H1 (cell line): ENCODE measurements at regions not wholly inside any gene's neighbourhood (a gene's known extent, or its start where the extent isn't known, plus 50 kb on each side); places are given as distances from the start of the nearest gene placed in this dataset.

ENCODE experiments used
- BRCA1 ChIP-seq: IDR thresholded peaks from 2 replicates; pipeline ENCODE4 v1.6.1; 2012; ENCODE audit warnings: low read depth, low read length, improper control_type of control experiment
- CTCF ChIP-seq, 3 experiments: IDR thresholded peaks; 1 replicate in 2 of 3; 2 replicates in 1 of 3; pipeline versions ENCODE4 v1.5.1 to v1.6.1; 2011; ENCODE audit warnings: low read length in 3 of 3, mild to moderate bottlenecking in 3 of 3, inconsistent platforms in 2 of 3, low read depth in 1 of 3, moderate library complexity in 1 of 3; ENCODE audit not compliant: insufficient read depth in 1 of 3; ENCODE audit errors: control extremely low read depth in 1 of 3
- SAP30 ChIP-seq: fragments of 300-600 bp; sonication (generic); IDR thresholded peaks from 2 replicates; pipeline ENCODE4 v1.7.1; 2012; ENCODE audit warnings: low read length, moderate library complexity, mild to moderate bottlenecking, inconsistent platforms; ENCODE audit not compliant: insufficient read depth, insufficient replicate concordance
- TCF12 ChIP-seq: IDR thresholded peaks from 2 replicates; pipeline ENCODE4 v1.6.1; 2011; ENCODE audit warnings: low read depth, mild to moderate bottlenecking, low read length

DNA sequence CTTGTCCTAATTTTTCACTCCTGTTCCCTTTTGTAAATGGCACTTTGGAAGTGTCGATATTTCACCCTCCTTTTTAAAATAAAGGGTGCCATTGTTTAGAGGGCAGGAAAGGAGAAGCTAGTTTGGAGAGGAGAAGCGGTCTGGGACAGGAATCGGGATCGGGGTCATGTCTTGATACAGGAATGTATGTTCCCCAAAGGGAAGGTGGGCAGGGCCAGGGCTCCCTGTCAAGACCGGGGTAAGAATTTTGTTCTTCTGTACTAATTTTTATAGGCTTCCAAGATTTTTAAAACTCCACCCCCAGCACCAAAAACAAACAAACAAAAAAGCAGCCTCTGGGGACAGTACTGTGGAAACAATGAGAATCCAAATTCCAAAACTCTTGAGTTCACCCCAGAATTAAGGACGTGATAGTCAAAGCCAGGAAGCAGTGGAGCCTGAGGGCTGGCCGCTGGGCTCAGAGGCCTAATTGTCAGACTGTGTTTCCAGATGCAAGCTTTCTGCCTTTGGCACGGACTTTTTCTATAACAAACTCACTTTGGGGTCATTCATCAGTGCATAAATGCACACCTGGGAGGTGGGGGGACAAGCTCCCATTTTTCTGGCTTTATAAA lies 250.4 kb upstream of the SIX2 start (continued):
- TF ChIP-seq CTCF (IDR thresholded peaks at IDR 0.05; ENCODE audit: control extremely low read depth in 1 of 3, insufficient read depth in 1 of 3, low read depth in 1 of 3, low read length in 3 of 3) (no peak), TCF12 (no peak), SAP30 (no peak), BRCA1 (no peak)
